Endothelial cell (in vitro differentiated cells): ENCODE measurements at regions not wholly inside any gene's neighbourhood (a gene's known extent, or its start where the extent isn't known, plus 50 kb on each side); places are given as distances from the start of the nearest gene placed in this dataset.

Source experiments
- DNase-seq: peaks from one replicate; pipeline ENCODE4 v3.0.0; 2021; ENCODE audit warnings: low spot score
- H3K27ac Mint-ChIP-seq: one replicate; pipeline ENCODE4 v1.8.0; 2021; ENCODE audit warnings: mixed read lengths, inconsistent platforms; ENCODE audit not compliant: unreplicated experiment
- H3K27me3 Mint-ChIP-seq: one replicate; pipeline ENCODE4 v1.8.0; 2021; ENCODE audit warnings: mild to moderate bottlenecking, moderate library complexity, mixed read lengths, inconsistent platforms; ENCODE audit not compliant: unreplicated experiment
- H3K36me3 Mint-ChIP-seq: one replicate; pipeline ENCODE4 v1.8.0; 2021; ENCODE audit warnings: mild to moderate bottlenecking, low read depth, mixed read lengths, inconsistent platforms; ENCODE audit not compliant: unreplicated experiment
- H3K4me1 Mint-ChIP-seq: one replicate; pipeline ENCODE4 v1.8.0; 2021; ENCODE audit warnings: mild to moderate bottlenecking, mixed read lengths, inconsistent platforms; ENCODE audit not compliant: unreplicated experiment
- H3K4me3 Mint-ChIP-seq: one replicate; pipeline ENCODE4 v1.8.0; 2021; ENCODE audit warnings: mild to moderate bottlenecking, mixed read lengths, inconsistent platforms; ENCODE audit not compliant: unreplicated experiment
- H3K9me3 Mint-ChIP-seq: one replicate; pipeline ENCODE4 v1.8.0; 2021; ENCODE audit warnings: mixed read lengths, inconsistent platforms; ENCODE audit not compliant: unreplicated experiment
- CTCF ChIP-seq: fragments of 200-600 bp; sonication (generic); IDR thresholded peaks from one replicate; pipeline ENCODE4 v1.5.0; 2021; ENCODE audit warnings: antibody characterized with exemption; ENCODE audit not compliant: unreplicated experiment

GRCh38 chr16:62676306-62676705 is 640.1 kb upstream of the CDH8 start:
- Mint-ChIP-seq H3K27me3 (peaks cover 2% of the 10 kb centered on the region), H3K4me3 (no peak overlapping the region), H3K27ac (no peak overlapping the region), H3K4me1 (no peaks in the 10 kb centered on the region), H3K9me3 (peaks cover 10% of the 10 kb centered on the region), H3K36me3 (peaks cover 6% of the 10 kb centered on the region)
- no peak for TF ChIP-seq CTCF
- no peak for DNase-seq

GRCh38 chr16:62665269-62665668 is 629.0 kb upstream of the CDH8 start:
- Mint-ChIP-seq H3K27ac (no peak overlapping the region), H3K9me3 (peaks cover 8% of the 10 kb centered on the region), H3K4me3 (no peak overlapping the region), H3K36me3 (no peaks in the 10 kb centered on the region), H3K27me3 (no peaks in the 10 kb centered on the region), H3K4me1 (no peaks in the 10 kb centered on the region)
- no peak for TF ChIP-seq CTCF
- DNase-seq: no peak

- Mint-ChIP-seq H3K27ac (no peak overlapping the region), H3K36me3 (no peaks in the 10 kb centered on the region)
Measured at GRCh38 chr16:62664566-62664965, 628.3 kb upstream of the CDH8 start.

GRCh38 chr16:62661435-62661834 is 625.2 kb upstream of the CDH8 start:
- Mint-ChIP-seq H3K9me3 (no peaks in the 10 kb centered on the region), H3K36me3 (no peaks in the 10 kb centered on the region), H3K4me3 (no peak overlapping the region), H3K27ac (no peak overlapping the region), H3K27me3 (no peaks in the 10 kb centered on the region), H3K4me1 (no peaks in the 10 kb centered on the region)
- TF ChIP-seq CTCF: no peak
- DNase-seq: no peak

More at GRCh38 chr16:62664566-62664965, 628.3 kb upstream of the CDH8 start:
- H3K4me3 Mint-ChIP-seq: no peak overlapping the region
- no peak for DNase-seq
- TF ChIP-seq CTCF: no peak
- no peaks in the 10 kb centered on the region for H3K27me3 Mint-ChIP-seq
- H3K9me3 Mint-ChIP-seq: peaks cover 3% of the 10 kb centered on the region
- no peaks in the 10 kb centered on the region for H3K4me1 Mint-ChIP-seq

GRCh38 chr16:62657116-62657515 is 620.9 kb upstream of the CDH8 start:
- TF ChIP-seq CTCF: no peak
- Mint-ChIP-seq H3K9me3 (no peaks in the 10 kb centered on the region), H3K27me3 (no peaks in the 10 kb centered on the region), H3K27ac (no peak overlapping the region), H3K36me3 (no peaks in the 10 kb centered on the region), H3K4me3 (no peak overlapping the region), H3K4me1 (no peaks in the 10 kb centered on the region)
- DNase-seq: no peak
